ENCODE measurements at regions not wholly inside any gene's neighbourhood (a gene's known extent, or its start where the extent isn't known, plus 50 kb on each side); places are given as distances from the start of the nearest gene placed in this dataset.

- POLR2A ChIA-PET: no interaction called here
- H3K27me3 ChIP-seq (ENCODE audit: control insufficient read depth in 1 of 2, insufficient read depth in 2 of 2, low read length in 2 of 2): no peaks in the 10 kb centered on the region
- no peak overlapping the region for H3K27ac Mint-ChIP-seq
- H3K4me3 ChIP-seq (ENCODE audit: low read length): no peak overlapping the region
- H3K36me3 ChIP-seq (ENCODE audit: insufficient read depth, low read length): no peaks in the 10 kb centered on the region
- TF ChIP-seq, protein P1, sequence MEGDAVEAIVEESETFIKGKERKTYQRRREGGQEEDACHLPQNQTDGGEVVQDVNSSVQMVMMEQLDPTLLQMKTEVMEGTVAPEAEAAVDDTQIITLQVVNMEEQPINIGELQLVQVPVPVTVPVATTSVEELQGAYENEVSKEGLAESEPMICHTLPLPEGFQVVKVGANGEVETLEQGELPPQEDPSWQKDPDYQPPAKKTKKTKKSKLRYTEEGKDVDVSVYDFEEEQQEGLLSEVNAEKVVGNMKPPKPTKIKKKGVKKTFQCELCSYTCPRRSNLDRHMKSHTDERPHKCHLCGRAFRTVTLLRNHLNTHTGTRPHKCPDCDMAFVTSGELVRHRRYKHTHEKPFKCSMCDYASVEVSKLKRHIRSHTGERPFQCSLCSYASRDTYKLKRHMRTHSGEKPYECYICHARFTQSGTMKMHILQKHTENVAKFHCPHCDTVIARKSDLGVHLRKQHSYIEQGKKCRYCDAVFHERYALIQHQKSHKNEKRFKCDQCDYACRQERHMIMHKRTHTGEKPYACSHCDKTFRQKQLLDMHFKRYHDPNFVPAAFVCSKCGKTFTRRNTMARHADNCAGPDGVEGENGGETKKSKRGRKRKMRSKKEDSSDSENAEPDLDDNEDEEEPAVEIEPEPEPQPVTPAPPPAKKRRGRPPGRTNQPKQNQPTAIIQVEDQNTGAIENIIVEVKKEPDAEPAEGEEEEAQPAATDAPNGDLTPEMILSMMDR (IDR thresholded peaks at IDR 0.05): no peak
- intact Hi-C loops (cut with DNase I, micrococcal nuclease): no loop called here
- CTCF ChIA-PET: no interaction called here
- H3K36me3 Mint-ChIP-seq (ENCODE audit: low read depth): no peaks in the 10 kb centered on the region
- DNase-seq (no peak), ATAC-seq (ENCODE audit: poor library complexity) (no peak)
- H3K27ac ChIP-seq (ENCODE audit: low read depth in 1 of 2, low read length in 2 of 2): no peak overlapping the region
- no peaks in the 10 kb centered on the region for H3K4me1 Mint-ChIP-seq (ENCODE audit: low read depth)
- no peak overlapping the region for H3K4me3 Mint-ChIP-seq
- no peaks in the 10 kb centered on the region for H3K9me3 ChIP-seq (ENCODE audit: control insufficient read depth in 1 of 2, insufficient read depth in 1 of 2, low read length in 2 of 2)
- peaks cover 4% of the 10 kb centered on the region for H3K9me3 Mint-ChIP-seq
- H3K27me3 Mint-ChIP-seq: no peaks in the 10 kb centered on the region
- H3K4me1 ChIP-seq (ENCODE audit: insufficient read depth, low read length): no peaks in the 10 kb centered on the region
These were observed 475.6 kb upstream of the ZWINT start for GRCh38 chr10:56836659-56837058.

- Histone ChIP-seq H3K27me3 (ENCODE audit: control insufficient read depth in 1 of 2, insufficient read depth in 2 of 2, low read length in 2 of 2) (no peaks in the 10 kb centered on the region), H3K4me1 (ENCODE audit: insufficient read depth, low read length) (no peaks in the 10 kb centered on the region), H3K4me3 (ENCODE audit: low read length) (no peak overlapping the region), H3K36me3 (ENCODE audit: insufficient read depth, low read length) (no peaks in the 10 kb centered on the region), H3K9me3 (ENCODE audit: control insufficient read depth in 1 of 2, insufficient read depth in 1 of 2, low read length in 2 of 2) (no peaks in the 10 kb centered on the region), H3K27ac (ENCODE audit: low read depth in 1 of 2, low read length in 2 of 2) (no peak overlapping the region)
- H3K27ac Mint-ChIP-seq: no peak overlapping the region
- no peak for DNase-seq
- peaks cover 5% of the 10 kb centered on the region for H3K9me3 Mint-ChIP-seq
- H3K27me3 Mint-ChIP-seq: no peaks in the 10 kb centered on the region
- no peak overlapping the region for H3K4me3 Mint-ChIP-seq
- H3K4me1 Mint-ChIP-seq (ENCODE audit: low read depth): no peaks in the 10 kb centered on the region
- ATAC-seq (ENCODE audit: poor library complexity): no peak
- POLR2A ChIA-PET: no interaction called here
- CTCF ChIA-PET: no interaction called here
- TF ChIP-seq, protein P1 (IDR thresholded peaks at IDR 0.05): no peak
- intact Hi-C loops (cut with DNase I, micrococcal nuclease): no loop called here
- H3K36me3 Mint-ChIP-seq (ENCODE audit: low read depth): no peaks in the 10 kb centered on the region
These were observed 470.6 kb upstream of the ZWINT start for GRCh38 chr10:56831681-56832080.

- Mint-ChIP-seq H3K9me3 (peaks cover 17% of the 10 kb centered on the region), H3K4me1 (ENCODE audit: low read depth) (no peaks in the 10 kb centered on the region), H3K36me3 (ENCODE audit: low read depth) (no peaks in the 10 kb centered on the region), H3K4me3 (no peak overlapping the region), H3K27ac (no peak overlapping the region), H3K27me3 (no peaks in the 10 kb centered on the region)
- intact Hi-C loops (cut with DNase I, micrococcal nuclease): no loop called here
- Histone ChIP-seq H3K4me1 (ENCODE audit: insufficient read depth, low read length) (no peaks in the 10 kb centered on the region), H3K36me3 (ENCODE audit: insufficient read depth, low read length) (no peaks in the 10 kb centered on the region), H3K27ac (ENCODE audit: low read depth in 1 of 2, low read length in 2 of 2) (no peak overlapping the region), H3K4me3 (ENCODE audit: low read length) (no peak overlapping the region), H3K9me3 (ENCODE audit: control insufficient read depth in 1 of 2, insufficient read depth in 1 of 2, low read length in 2 of 2) (peaks cover 5 to 15% of the 10 kb centered on the region in 2 experiments), H3K27me3 (ENCODE audit: control insufficient read depth in 1 of 2, insufficient read depth in 2 of 2, low read length in 2 of 2) (no peaks in the 10 kb centered on the region)
- POLR2A ChIA-PET: no interaction called here
- TF ChIP-seq, protein P1 (IDR thresholded peaks at IDR 0.05): no peak
- CTCF ChIA-PET: no interaction called here
- ATAC-seq (ENCODE audit: poor library complexity): no peak
- no peak for DNase-seq
These were observed 462.8 kb upstream of the ZWINT start for GRCh38 chr10:56823849-56824248.

Measured in CD4-positive, alpha-beta T cell (primary cell).